OCI-LY7 (cell line): ENCODE measurements at regions not wholly inside any gene's neighbourhood (a gene's known extent, or its start where the extent isn't known, plus 50 kb on each side); places are given as distances from the start of the nearest gene placed in this dataset. TPM values are rescaled to one million over a fixed set of nuclear protein-coding genes. Genes with fewer than 3 reads are reported as not detected.

ENCODE experiments used
- BruUV-seq: library from RNA; stranded (reverse); fragments of 400-500 nt; replicated peaks from 2 replicates; lab custom pipeline; 2021; lab: Mats Ljungman, UMichigan
- CTCF ChIA-PET: fragments of 300-600 bp; sonication (Branson Sonifier 250); formaldehyde crosslinking; loops from one replicate; lab custom pipeline; 2022; ENCODE audit warnings: antibody characterized with exemption; ENCODE audit not compliant: unreplicated experiment; lab: Charles Lee
- POLR2A ChIA-PET: fragments of 300-600 bp; sonication (Branson Sonifier 250); formaldehyde crosslinking; loops from one replicate; lab custom pipeline; 2022; ENCODE audit warnings: antibody characterized with exemption; lab: Charles Lee
- DNase-seq: peaks from one replicate; pipeline ENCODE4 v3.0.0-alpha.2; 2015; ENCODE audit warnings: low spot score
- H2AFZ ChIP-seq: fragments of 200-600 bp; sonication (generic), shearing (Covaris generic); 2 replicates; pipeline ENCODE4 v1.6.1; 2014; ENCODE audit warnings: mild to moderate bottlenecking, antibody characterized with exemption, low read length, moderate library complexity
- H3K27ac ChIP-seq: fragments of 200-600 bp; sonication (generic); 2 replicates; pipeline ENCODE4 v1.5.1; 2014; ENCODE audit warnings: mixed run types, low read depth, mild to moderate bottlenecking, moderate library complexity, low read length, inconsistent platforms; ENCODE audit not compliant: poor library complexity, severe bottlenecking
- H3K36me3 ChIP-seq: fragments of 200-600 bp; sonication (generic); 2 replicates; pipeline ENCODE4 v1.6.1; 2014; ENCODE audit warnings: mild to moderate bottlenecking, antibody characterized with exemption, low read length, moderate library complexity, mixed read lengths; ENCODE audit not compliant: insufficient read depth
- H3K4me1 ChIP-seq: fragments of 200-600 bp; sonication (generic); 2 replicates; pipeline ENCODE4 v1.5.1; 2014; ENCODE audit warnings: mild to moderate bottlenecking, low read length; ENCODE audit not compliant: insufficient read depth, poor library complexity, severe bottlenecking
- H3K4me2 ChIP-seq: fragments of 200-600 bp; sonication (generic); 2 replicates; pipeline ENCODE4 v1.6.1; 2014; ENCODE audit warnings: mild to moderate bottlenecking, low read length
- H3K4me3 ChIP-seq: fragments of 200-600 bp; sonication (generic); 2 replicates; pipeline ENCODE4 v1.5.1; 2014; ENCODE audit warnings: mild to moderate bottlenecking, low read depth, low read length; ENCODE audit not compliant: poor library complexity, severe bottlenecking
- H3K79me2 ChIP-seq: fragments of 200-600 bp; sonication (generic); 2 replicates; pipeline ENCODE4 v1.6.1; 2016; ENCODE audit warnings: low read depth, mild to moderate bottlenecking, low read length, moderate library complexity, mixed read lengths; ENCODE audit not compliant: insufficient read depth
- H3K9me2 ChIP-seq: fragments of 200-600 bp; sonication (generic); 2 replicates; pipeline ENCODE4 v1.6.1; 2016; ENCODE audit warnings: mild to moderate bottlenecking, low read length, mixed read lengths; ENCODE audit not compliant: insufficient read depth
- H3K9me3 ChIP-seq: fragments of 200-600 bp; sonication (generic); 2 replicates; pipeline ENCODE4 v1.6.1; 2014; ENCODE audit warnings: mild to moderate bottlenecking, mixed run types, low read length, mixed read lengths
- H4K20me1 ChIP-seq: fragments of 200-600 bp; sonication (generic); 2 replicates; pipeline ENCODE4 v1.6.1; 2014; ENCODE audit warnings: mild to moderate bottlenecking, antibody characterized with exemption, low read length, moderate library complexity, mixed read lengths; ENCODE audit not compliant: insufficient read depth
- CTCF ChIP-seq: fragments of 200-600 bp; sonication (generic); conservative IDR thresholded peaks from 2 replicates; pipeline ENCODE4 v1.5.1; 2014; ENCODE audit warnings: mild to moderate bottlenecking, antibody characterized with exemption, low read length, moderate library complexity, mixed read lengths
- EZH2phosphoT487 ChIP-seq: fragments of 200-600 bp; sonication (generic); IDR thresholded peaks from 2 replicates; pipeline ENCODE4 v1.6.1; 2018; ENCODE audit warnings: low read depth, borderline replicate concordance, mild to moderate bottlenecking, mixed run types, antibody characterized with exemption, low read length, moderate library complexity, mixed read lengths
- intact Hi-C: fragments of 100-400 bp; cut with micrococcal nuclease; formaldehyde crosslinking; loops from one replicate; pipeline ENCODE4 v1.10.0; 2022; ENCODE audit not compliant: unreplicated experiment
- small RNA-seq: library from RNA; depleted of rRNA; stranded (forward); fragments of <200 nt; gene quantifications from one replicate; pipeline ENCODE3, GENCODE V24; 2014

GRCh38 chrX:578531-578930 is 52.1 kb upstream of the SHOX start:
- Histone ChIP-seq H3K4me1 (no peaks in the 10 kb centered on the region), H3K27ac (no peak overlapping the region), H3K9me2 (no peaks in the 10 kb centered on the region), H4K20me1 (no peaks in the 10 kb centered on the region), H3K9me3 (no peaks in the 10 kb centered on the region), H3K4me2 (no peak overlapping the region), H3K79me2 (no peaks in the 10 kb centered on the region), H3K36me3 (no peaks in the 10 kb centered on the region), H2AFZ (no peak overlapping the region), H3K4me3 (no peak overlapping the region)
- TF ChIP-seq CTCF (no peak), EZH2phosphoT487 (no peak)
- intact Hi-C loops, result no loop called here
- no TSS peak for BruUV-seq
- ChIA-PET POLR2A (no interaction called here), CTCF (no interaction called here)
- no peak for DNase-seq

- Histone ChIP-seq H3K9me2 (no peaks in the 10 kb centered on the region), H4K20me1 (no peaks in the 10 kb centered on the region), H2AFZ (no peak overlapping the region), H3K4me3 (no peak overlapping the region), H3K36me3 (no peaks in the 10 kb centered on the region), H3K4me2 (no peak overlapping the region), H3K4me1 (no peaks in the 10 kb centered on the region), H3K79me2 (no peaks in the 10 kb centered on the region), H3K9me3 (no peaks in the 10 kb centered on the region), H3K27ac (no peak overlapping the region)
- no peak for TF ChIP-seq CTCF
- no peak for TF ChIP-seq EZH2phosphoT487
- intact Hi-C loops, result no loop called here
- POLR2A ChIA-PET, result no interaction called here
- CTCF ChIA-PET, result no interaction called here
- no TSS peak for BruUV-seq
- DNase-seq, result no peak
These were observed 50.6 kb upstream of the SHOX start for GRCh38 chrX:580030-580429.

Small RNAs in the stretch of these regions (small RNA-seq; reads per million reads assigned to genes)
- gene KRT18P53, result not detected
